Left lung (tissue), 4 donors: ENCODE measurements at regions not wholly inside any gene's neighbourhood (a gene's known extent, or its start where the extent isn't known, plus 50 kb on each side); places are given as distances from the start of the nearest gene placed in this dataset.
"Not testable (repeated sequence)": the region's sequence is repeated elsewhere in the genome, so short reads cannot be mapped to it uniquely, and the experiment has no call there.

ENCODE experiments used
- ATAC-seq: fragments of 200-7000 bp; cut with Tn5 transposase; one replicate; pipeline ENCODE4 v1.9.1; 2020; ENCODE audit warnings: moderate library complexity
- DNase-seq, 4 donors: peaks; one replicate each; pipeline ENCODE4 v3.0.0-alpha.2; 2013 to 2020
- H3K27ac ChIP-seq, 2 donors: fragments of 200-600 bp; sonication (generic) in 1 of 2; one replicate each; pipeline versions ENCODE4 v1.5.0 to v1.8.0; 2020 to 2021
- H3K27me3 ChIP-seq, 2 donors: fragments of 200-600 bp; sonication (generic) in 1 of 2; one replicate each; pipeline versions ENCODE4 v1.5.0 to v1.8.0; 2020 to 2021
- H3K36me3 ChIP-seq, 2 donors: fragments of 200-600 bp; sonication (generic) in 1 of 2; one replicate each; pipeline versions ENCODE4 v1.5.0 to v1.8.0; 2020 to 2021
- H3K4me1 ChIP-seq, 2 donors: fragments of 200-600 bp; one replicate each; pipeline ENCODE4 v1.8.0; 2021
- H3K4me3 ChIP-seq, 2 donors: fragments of 200-600 bp; sonication (generic) in 1 of 2; one replicate each; pipeline versions ENCODE4 v1.5.0 to v1.8.0; 2020 to 2021; ENCODE audit warnings: mild to moderate bottlenecking in 1 of 2
- H3K9me3 ChIP-seq, 2 donors: fragments of 200-600 bp; sonication (generic) in 1 of 2; one replicate each; pipeline versions ENCODE4 v1.5.0 to v1.8.0; 2020 to 2021
- intact Hi-C, 2 donors: fragments of 100-400 bp; cut with DNase I; formaldehyde crosslinking; loops; one replicate each; pipeline versions ENCODE4 v1.11.2 to v1.14.2; 2022
- TF ChIP-seq, protein P1 (sequence below), 2 donors: fragments of 200-600 bp; sonication (generic) in 1 of 2; IDR thresholded peaks; one replicate each; pipeline versions ENCODE4 v1.5.0 to v1.8.0; 2021; ENCODE audit warnings: antibody characterized with exemption in 2 of 2
- donor health status: DM: no; HTN: yes; CAD: no.
- donor health status: DM: no; HTN: no; CAD: no.

- H3K4me3 ChIP-seq = no peak overlapping the region
- ATAC-seq = no peak
- H3K4me1 ChIP-seq = no peaks in the 10 kb centered on the region
- H3K27ac ChIP-seq = no peak overlapping the region
- no peak for DNase-seq
- intact Hi-C loops = no loop called here
- H3K9me3 ChIP-seq = no peaks in the 10 kb centered on the region
- no peaks in the 10 kb centered on the region for H3K36me3 ChIP-seq
- H3K27me3 ChIP-seq = no peaks in the 10 kb centered on the region
- TF ChIP-seq, protein P1, sequence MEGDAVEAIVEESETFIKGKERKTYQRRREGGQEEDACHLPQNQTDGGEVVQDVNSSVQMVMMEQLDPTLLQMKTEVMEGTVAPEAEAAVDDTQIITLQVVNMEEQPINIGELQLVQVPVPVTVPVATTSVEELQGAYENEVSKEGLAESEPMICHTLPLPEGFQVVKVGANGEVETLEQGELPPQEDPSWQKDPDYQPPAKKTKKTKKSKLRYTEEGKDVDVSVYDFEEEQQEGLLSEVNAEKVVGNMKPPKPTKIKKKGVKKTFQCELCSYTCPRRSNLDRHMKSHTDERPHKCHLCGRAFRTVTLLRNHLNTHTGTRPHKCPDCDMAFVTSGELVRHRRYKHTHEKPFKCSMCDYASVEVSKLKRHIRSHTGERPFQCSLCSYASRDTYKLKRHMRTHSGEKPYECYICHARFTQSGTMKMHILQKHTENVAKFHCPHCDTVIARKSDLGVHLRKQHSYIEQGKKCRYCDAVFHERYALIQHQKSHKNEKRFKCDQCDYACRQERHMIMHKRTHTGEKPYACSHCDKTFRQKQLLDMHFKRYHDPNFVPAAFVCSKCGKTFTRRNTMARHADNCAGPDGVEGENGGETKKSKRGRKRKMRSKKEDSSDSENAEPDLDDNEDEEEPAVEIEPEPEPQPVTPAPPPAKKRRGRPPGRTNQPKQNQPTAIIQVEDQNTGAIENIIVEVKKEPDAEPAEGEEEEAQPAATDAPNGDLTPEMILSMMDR (IDR thresholded peaks at IDR 0.05) = no peak
Measured at GRCh38 chr4:84150177-84150576, 348.9 kb downstream of the NKX6-1 start.

GRCh38 chr4:84147831-84148230, 351.3 kb downstream of the NKX6-1 start:
- ATAC-seq = no peak
- TF ChIP-seq, protein P1 (IDR thresholded peaks at IDR 0.05) = no peak
- DNase-seq = no peak
- no peaks in the 10 kb centered on the region for H3K4me1 ChIP-seq
- peaks cover 0 to under 1% of the 10 kb centered on the region in 2 donors for H3K9me3 ChIP-seq
- no peaks in the 10 kb centered on the region for H3K27me3 ChIP-seq
- H3K4me3 ChIP-seq = no peak overlapping the region
- H3K27ac ChIP-seq = no peak overlapping the region
- H3K36me3 ChIP-seq = no peaks in the 10 kb centered on the region
- intact Hi-C loops = no loop called here

DNA sequence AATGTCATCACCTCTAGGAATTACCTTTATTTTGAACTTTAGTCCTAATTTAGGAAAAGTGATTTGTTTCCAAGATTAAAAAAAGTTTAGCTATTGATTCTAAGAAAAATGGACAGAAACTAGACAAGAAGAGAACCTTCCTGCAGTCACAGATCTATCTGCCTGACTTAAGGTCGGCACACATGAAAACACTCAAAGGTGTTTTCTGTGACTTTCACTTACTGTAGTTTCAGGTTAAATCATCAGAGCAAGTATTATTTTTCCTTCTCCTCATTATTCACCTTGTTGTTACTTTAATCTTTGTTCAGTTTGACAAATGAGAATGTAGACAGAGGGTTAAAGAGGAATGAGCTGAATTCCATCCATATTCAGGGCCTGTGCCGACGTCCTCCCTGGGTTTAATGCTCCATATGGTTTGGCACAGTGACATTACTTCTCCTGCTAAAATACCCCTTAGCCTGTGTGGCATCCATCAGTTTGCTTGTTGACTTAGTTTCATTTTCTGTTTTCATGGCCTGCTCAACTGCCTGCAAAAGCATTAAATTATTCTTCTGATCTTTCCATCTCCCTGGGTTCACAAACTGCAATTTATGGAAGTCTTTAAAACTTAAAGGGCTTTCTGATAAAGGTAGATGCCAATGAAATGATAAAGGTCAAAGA, 352.7 kb downstream of the NKX6-1 start:
- Histone ChIP-seq H3K27ac (no peak overlapping the region), H3K4me3 (no peak overlapping the region), H3K27me3 (no peaks in the 10 kb centered on the region), H3K9me3 (peaks cover 0 to 3% of the 10 kb centered on the region in 2 donors), H3K4me1 (no peaks in the 10 kb centered on the region), H3K36me3 (no peaks in the 10 kb centered on the region)
- TF ChIP-seq, protein P1 (IDR thresholded peaks at IDR 0.05) = no peak
- no peak for DNase-seq
- intact Hi-C loops = no loop called here
- no peak for ATAC-seq

- TF ChIP-seq, protein P1 (IDR thresholded peaks at IDR 0.05) = no peak
- intact Hi-C loops = no loop called here
- DNase-seq = no peak
- Histone ChIP-seq H3K9me3 (peaks cover 0 to 3% of the 10 kb centered on the region in 2 donors), H3K27ac (no peak overlapping the region), H3K27me3 (no peaks in the 10 kb centered on the region), H3K4me1 (no peaks in the 10 kb centered on the region), H3K4me3 (no peak overlapping the region), H3K36me3 (no peaks in the 10 kb centered on the region)
- ATAC-seq = no peak
Measured at GRCh38 chr4:84145176-84145575, 353.9 kb downstream of the NKX6-1 start.

- H3K27me3 ChIP-seq, ATAC-seq, H3K4me1 ChIP-seq, intact Hi-C loops, H3K27ac ChIP-seq, H3K9me3 ChIP-seq, H3K36me3 ChIP-seq, H3K4me3 ChIP-seq: not testable (repeated sequence)
- peak in 1 of 4 donors; percentile 27 for DNase-seq
Measured at GRCh38 chr4:84126911-84127310, 372.2 kb downstream of the NKX6-1 start.
